Right renal pelvis (tissue), 4 donors: ENCODE measurements at regions not wholly inside any gene's neighbourhood (a gene's known extent, or its start where the extent isn't known, plus 50 kb on each side); places are given as distances from the start of the nearest gene placed in this dataset.

ENCODE experiments used
- DNase-seq, 4 donors: peaks; one replicate each; pipeline ENCODE4 v3.0.0-alpha.2; 2013; ENCODE audit warnings: low read depth in 4 of 4, low spot score in 3 of 4, missing footprints in 1 of 4

- DNase-seq = no peak
These were observed 189.2 kb upstream of the RBMS3 start for GRCh38 chr3:29091599-29092189.

- no peak for DNase-seq
These were observed 188.5 kb upstream of the RBMS3 start for GRCh38 chr3:29092348-29092747.

- DNase-seq = peak in 3 of 4 donors; percentile 4 to 12 (median 8)
These were observed 181.6 kb upstream of the RBMS3 start for GRCh38 chr3:29099296-29099695.

- no peak for DNase-seq
These were observed 181.1 kb upstream of the RBMS3 start for GRCh38 chr3:29099775-29100174.

GRCh38 chr3:29100292-29100691 is 180.6 kb upstream of the RBMS3 start:
- no peak for DNase-seq

GRCh38 chr3:29128001-29128400 is 152.9 kb upstream of the RBMS3 start:
- no peak for DNase-seq

GRCh38 chr3:29137601-29138000 is 143.3 kb upstream of the RBMS3 start:
- DNase-seq = no peak

GRCh38 chr3:29138171-29138570 is 142.7 kb upstream of the RBMS3 start:
- DNase-seq = no peak

GRCh38 chr3:29140666-29141065 is 140.2 kb upstream of the RBMS3 start:
- DNase-seq = peak in 3 of 4 donors; percentile 28 to 50 (median 32)

GRCh38 chr3:29141197-29141917 is 139.5 kb upstream of the RBMS3 start:
- no peak for DNase-seq

GRCh38 chr3:29141918-29142275 is 139.0 kb upstream of the RBMS3 start:
- no peak for DNase-seq

- DNase-seq = no peak
These were observed 137.7 kb upstream of the RBMS3 start for GRCh38 chr3:29143151-29143550.

- DNase-seq = no peak
These were observed 136.5 kb upstream of the RBMS3 start for GRCh38 chr3:29144361-29144760.

- DNase-seq = peak in 3 of 4 donors; percentile 40 to 53 (median 50)
These were observed 136.1 kb upstream of the RBMS3 start for GRCh38 chr3:29144807-29145206.

- DNase-seq = no peak
These were observed 135.5 kb upstream of the RBMS3 start for GRCh38 chr3:29145360-29145759.

- DNase-seq = no peak
These were observed 128.5 kb upstream of the RBMS3 start for GRCh38 chr3:29152379-29152778.

- no peak for DNase-seq
These were observed 127.1 kb upstream of the RBMS3 start for GRCh38 chr3:29153811-29154210.

- no peak for DNase-seq
These were observed 124.7 kb upstream of the RBMS3 start for GRCh38 chr3:29156086-29156715.

- DNase-seq = no peak
These were observed 116.0 kb upstream of the RBMS3 start for GRCh38 chr3:29164825-29165224.

- no peak for DNase-seq
These were observed 113.7 kb upstream of the RBMS3 start for GRCh38 chr3:29167180-29167579.

GRCh38 chr3:29168081-29168480 is 112.8 kb upstream of the RBMS3 start:
- no peak for DNase-seq

GRCh38 chr3:29168696-29169095 is 112.2 kb upstream of the RBMS3 start:
- no peak for DNase-seq
